PC-3 (cell line): ENCODE measurements at regions not wholly inside any gene's neighbourhood (a gene's known extent, or its start where the extent isn't known, plus 50 kb on each side); places are given as distances from the start of the nearest gene placed in this dataset.

Experiments
- ATAC-seq: fragments of 200-7000 bp; cut with Tn5 transposase; 2 replicates; pipeline ENCODE4 v1.9.1; 2020; ENCODE audit warnings: mild to moderate bottlenecking, moderate library complexity
- BruUV-seq: library from RNA; stranded (reverse); fragments of 400-500 nt; replicated peaks from 2 replicates; lab custom pipeline; 2021; lab: Mats Ljungman, UMichigan
- CTCF ChIA-PET: fragments of 300-600 bp; sonication (Branson Sonifier 250); formaldehyde crosslinking; loops from one replicate; lab custom pipeline; 2022; ENCODE audit warnings: antibody characterized with exemption; lab: Charles Lee
- POLR2A ChIA-PET: fragments of 300-600 bp; sonication (Branson Sonifier 250); formaldehyde crosslinking; loops from one replicate; lab custom pipeline; 2022; ENCODE audit warnings: antibody characterized with exemption; ENCODE audit not compliant: unreplicated experiment; lab: Charles Lee
- DNase-seq: peaks from one replicate; pipeline ENCODE4 v3.0.0-alpha.2; 2015
- H2AFZ ChIP-seq: fragments of 300-600 bp; sonication (generic); 2 replicates; pipeline ENCODE4 v1.6.0; 2016; ENCODE audit warnings: antibody characterized with exemption, low read length
- H3F3A ChIP-seq: fragments of 300-600 bp; sonication (generic); one replicate; pipeline ENCODE4 v1.6.0; 2017; ENCODE audit warnings: antibody characterized with exemption, low read length, control low read depth, mild to moderate bottlenecking; ENCODE audit not compliant: unreplicated experiment
- H3K27ac ChIP-seq: fragments of 300-600 bp; sonication (generic); 2 replicates; pipeline ENCODE4 v1.5.1; 2016; ENCODE audit warnings: mild to moderate bottlenecking, low read length
- H3K27me3 ChIP-seq: fragments of 300-600 bp; sonication (generic); 2 replicates; pipeline ENCODE4 v1.6.1; 2016; ENCODE audit warnings: low read length, mixed read lengths
- H3K36me3 ChIP-seq: fragments of 300-600 bp; sonication (generic); 2 replicates; pipeline ENCODE4 v1.6.1; 2016; ENCODE audit warnings: low read depth, mixed run types, low read length, mixed read lengths
- H3K4me1 ChIP-seq: fragments of 300-600 bp; sonication (generic); 2 replicates; pipeline ENCODE4 v1.5.1; 2016; ENCODE audit warnings: low read length; ENCODE audit not compliant: insufficient read depth
- H3K4me2 ChIP-seq: fragments of 300-600 bp; sonication (generic); 2 replicates; pipeline ENCODE4 v1.6.0; 2016; ENCODE audit warnings: low read length
- H3K4me3 ChIP-seq: fragments of 300-600 bp; sonication (generic); 2 replicates; pipeline ENCODE4 v1.5.1; 2016; ENCODE audit warnings: mild to moderate bottlenecking, low read length, mixed read lengths
- H3K79me2 ChIP-seq: fragments of 300-600 bp; sonication (generic); 2 replicates; pipeline ENCODE4 v1.6.1; 2017; ENCODE audit warnings: low read length, mixed read lengths
- H3K9ac ChIP-seq: fragments of 300-600 bp; sonication (generic); 2 replicates; pipeline ENCODE4 v1.6.0; 2016; ENCODE audit warnings: mild to moderate bottlenecking, low read length
- H3K9me2 ChIP-seq: fragments of 300-600 bp; sonication (generic); replicated peaks from 2 replicates; pipeline ENCODE4 v1.6.1; 2016; ENCODE audit warnings: mixed run types, low read length, mixed read lengths
- H3K9me3 ChIP-seq: fragments of 300-600 bp; sonication (generic); 2 replicates; pipeline ENCODE4 v1.6.1; 2016; ENCODE audit warnings: low read length, mixed read lengths
- H4K20me1 ChIP-seq: fragments of 300-600 bp; sonication (generic); 2 replicates; pipeline ENCODE4 v1.6.1; 2016; ENCODE audit warnings: low read length, mixed read lengths
- EZH2 ChIP-seq: fragments of 300-600 bp; sonication (generic); IDR thresholded peaks from one replicate; pipeline ENCODE4 v1.6.1; 2017; ENCODE audit warnings: antibody characterized with exemption, mild to moderate bottlenecking, low read length; ENCODE audit not compliant: unreplicated experiment
- EZH2phosphoT487 ChIP-seq: fragments of 300-600 bp; sonication (generic); IDR thresholded peaks from 2 replicates; pipeline ENCODE4 v1.6.1; 2018; ENCODE audit warnings: mild to moderate bottlenecking, antibody characterized with exemption, low read length, borderline replicate concordance
- intact Hi-C: fragments of 100-400 bp; cut with micrococcal nuclease; formaldehyde crosslinking; loops from 2 replicates; pipeline ENCODE4 v1.9.0; 2023
- TF ChIP-seq, protein P1 (sequence below): fragments of 300-600 bp; sonication (generic); conservative IDR thresholded peaks from 2 replicates; pipeline ENCODE4 v1.5.1; 2017; ENCODE audit warnings: antibody characterized with exemption, low read depth, mild to moderate bottlenecking, low read length

DNA sequence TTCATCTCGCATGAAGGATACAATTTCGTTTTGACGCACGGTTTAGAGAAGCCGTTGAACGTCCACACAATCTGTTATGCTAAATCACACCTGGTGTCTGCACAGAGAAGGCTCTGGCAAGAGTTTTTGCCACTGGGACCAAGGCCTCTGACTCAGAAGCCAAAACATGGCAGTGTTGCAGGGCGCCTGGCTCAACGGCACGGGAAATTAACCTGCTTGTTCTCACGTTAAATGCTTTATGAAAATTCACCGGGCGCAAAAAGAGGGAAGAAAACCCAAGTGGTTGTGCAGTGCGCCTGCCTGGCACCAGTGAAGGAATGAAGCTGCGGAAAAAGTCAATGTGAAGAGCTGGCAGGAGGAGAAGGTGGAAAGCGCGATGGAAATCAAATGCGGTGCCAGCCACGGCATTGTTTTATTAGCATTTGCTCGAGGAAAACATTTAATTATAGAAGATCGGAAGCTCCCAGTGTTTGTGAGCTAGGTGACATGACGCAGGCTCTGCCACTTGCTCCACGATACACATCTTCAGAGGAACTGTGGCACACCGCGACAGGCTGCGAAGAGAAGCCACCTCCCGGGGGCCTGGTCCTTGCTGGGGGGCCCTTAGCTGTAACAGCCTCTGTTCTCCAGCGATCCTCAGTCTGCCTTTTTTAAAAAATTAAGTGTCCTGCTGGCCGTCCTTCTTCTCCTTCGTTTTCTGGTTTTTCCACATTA, 126.2 kb downstream of the ZIC5 start:
- Histone ChIP-seq H3K79me2 (no peaks in the 10 kb centered on the region), H3K4me1 (no peaks in the 10 kb centered on the region), H3K27ac (no peak overlapping the region), H3K4me2 (no peak overlapping the region), H2AFZ (no peak overlapping the region), H3K9me2 (no peaks in the 10 kb centered on the region), H3K27me3 (peaks cover 11% of the 10 kb centered on the region; the same call in 1 of the 2 replicates), H3K9me3 (no peaks in the 10 kb centered on the region), H3K4me3 (no peak overlapping the region), H3K9ac (no peak overlapping the region), H3F3A (no peaks in the 10 kb centered on the region), H4K20me1 (no peaks in the 10 kb centered on the region), H3K36me3 (no peaks in the 10 kb centered on the region)
- intact Hi-C loops: no loop called here
- DNase-seq (no peak), ATAC-seq (no peak)
- no TSS peak for BruUV-seq
- TF ChIP-seq EZH2 (no peak), EZH2phosphoT487 (no peak)
- TF ChIP-seq, protein P1, sequence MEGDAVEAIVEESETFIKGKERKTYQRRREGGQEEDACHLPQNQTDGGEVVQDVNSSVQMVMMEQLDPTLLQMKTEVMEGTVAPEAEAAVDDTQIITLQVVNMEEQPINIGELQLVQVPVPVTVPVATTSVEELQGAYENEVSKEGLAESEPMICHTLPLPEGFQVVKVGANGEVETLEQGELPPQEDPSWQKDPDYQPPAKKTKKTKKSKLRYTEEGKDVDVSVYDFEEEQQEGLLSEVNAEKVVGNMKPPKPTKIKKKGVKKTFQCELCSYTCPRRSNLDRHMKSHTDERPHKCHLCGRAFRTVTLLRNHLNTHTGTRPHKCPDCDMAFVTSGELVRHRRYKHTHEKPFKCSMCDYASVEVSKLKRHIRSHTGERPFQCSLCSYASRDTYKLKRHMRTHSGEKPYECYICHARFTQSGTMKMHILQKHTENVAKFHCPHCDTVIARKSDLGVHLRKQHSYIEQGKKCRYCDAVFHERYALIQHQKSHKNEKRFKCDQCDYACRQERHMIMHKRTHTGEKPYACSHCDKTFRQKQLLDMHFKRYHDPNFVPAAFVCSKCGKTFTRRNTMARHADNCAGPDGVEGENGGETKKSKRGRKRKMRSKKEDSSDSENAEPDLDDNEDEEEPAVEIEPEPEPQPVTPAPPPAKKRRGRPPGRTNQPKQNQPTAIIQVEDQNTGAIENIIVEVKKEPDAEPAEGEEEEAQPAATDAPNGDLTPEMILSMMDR: no peak
- CTCF ChIA-PET: no interaction called here
- POLR2A ChIA-PET: no interaction called here

DNA sequence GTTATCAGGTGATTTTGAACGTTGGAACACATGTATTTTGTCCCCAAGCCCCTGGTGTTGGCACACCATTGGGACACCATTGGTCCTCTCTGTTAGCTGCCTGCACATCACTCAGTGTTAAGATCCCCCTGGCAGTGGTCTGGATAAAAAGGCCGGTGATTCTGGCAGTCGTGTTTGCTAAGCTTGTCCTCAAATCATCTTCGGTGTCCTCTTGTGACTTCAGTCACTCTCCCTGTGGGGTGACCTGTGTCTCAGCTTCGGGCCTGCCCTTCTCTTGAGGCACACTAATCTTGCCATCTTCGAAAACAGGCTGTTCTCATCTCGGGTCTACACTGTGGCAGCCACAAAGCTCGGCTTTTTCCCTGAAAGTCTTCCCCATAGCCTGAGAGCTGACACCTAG, 127.1 kb downstream of the ZIC5 start:
- H4K20me1 ChIP-seq: no peaks in the 10 kb centered on the region
- H3K4me1 ChIP-seq: no peaks in the 10 kb centered on the region
- no peak for DNase-seq
- H3K27me3 ChIP-seq: peaks cover 11% of the 10 kb centered on the region; the same call in 1 of the 2 replicates
- intact Hi-C loops: no loop called here
- no peaks in the 10 kb centered on the region for H3K9me2 ChIP-seq
- no peak overlapping the region for H3K9ac ChIP-seq
- ChIA-PET CTCF (no interaction called here), POLR2A (no interaction called here)
- no peak overlapping the region for H3K4me3 ChIP-seq
- ATAC-seq: no peak
- H3K36me3 ChIP-seq: no peaks in the 10 kb centered on the region
- TF ChIP-seq EZH2phosphoT487 (no peak), EZH2 (no peak)
- TF ChIP-seq, protein P1: no peak
- no TSS peak for BruUV-seq
- H3K79me2 ChIP-seq: no peaks in the 10 kb centered on the region
- no peaks in the 10 kb centered on the region for H3F3A ChIP-seq
- no peaks in the 10 kb centered on the region for H3K9me3 ChIP-seq
- H2AFZ ChIP-seq: no peak overlapping the region
- H3K4me2 ChIP-seq: no peak overlapping the region
- H3K27ac ChIP-seq: no peak overlapping the region

DNA sequence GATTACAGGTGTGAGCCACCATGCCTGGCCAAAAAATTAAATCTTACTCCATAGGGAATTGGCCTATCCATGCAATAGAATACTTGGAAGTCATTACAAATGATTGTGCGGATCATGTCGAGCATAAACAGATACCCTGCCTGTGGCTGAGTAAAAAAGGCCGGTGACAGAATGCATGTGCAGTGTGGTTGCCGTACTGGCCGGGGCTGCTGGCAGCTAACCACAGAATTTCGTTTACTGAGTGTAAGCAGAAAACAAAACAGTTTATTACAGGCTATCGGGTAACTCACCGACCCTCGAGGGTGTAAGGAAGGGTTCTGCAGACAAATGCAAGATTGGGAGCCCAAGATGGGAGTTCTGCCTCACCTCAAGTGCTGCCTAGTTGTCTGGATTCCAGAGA, 127.7 kb downstream of the ZIC5 start:
- ChIA-PET CTCF (no interaction called here), POLR2A (no interaction called here)
- TF ChIP-seq, protein P1: no peak
- TF ChIP-seq EZH2phosphoT487 (no peak), EZH2 (no peak)
- H4K20me1 ChIP-seq: no peaks in the 10 kb centered on the region
- no peaks in the 10 kb centered on the region for H3K4me1 ChIP-seq
- intact Hi-C loops: no loop called here
- H3K9me3 ChIP-seq: no peaks in the 10 kb centered on the region
- no peaks in the 10 kb centered on the region for H3K9me2 ChIP-seq
- H3K27me3 ChIP-seq: peaks cover 11% of the 10 kb centered on the region; the same call in 1 of the 2 replicates
- BruUV-seq: no TSS peak
- no peak overlapping the region for H3K4me2 ChIP-seq
- H2AFZ ChIP-seq: no peak overlapping the region
- ATAC-seq (no peak), DNase-seq (no peak)
- no peaks in the 10 kb centered on the region for H3K79me2 ChIP-seq
- no peaks in the 10 kb centered on the region for H3F3A ChIP-seq
- H3K27ac ChIP-seq: no peak overlapping the region
- no peak overlapping the region for H3K4me3 ChIP-seq
- H3K9ac ChIP-seq: no peak overlapping the region
- no peaks in the 10 kb centered on the region for H3K36me3 ChIP-seq
